Neural cell (in vitro differentiated cells): ENCODE measurements at regions not wholly inside any gene's neighbourhood (a gene's known extent, or its start where the extent isn't known, plus 50 kb on each side); places are given as distances from the start of the nearest gene placed in this dataset.

ENCODE experiments used
- H2AFZ ChIP-seq: fragments of 200-600, 300-800 bp; sonication (generic), shearing (Covaris generic); 2 replicates; pipeline ENCODE4 v1.6.0; 2014; ENCODE audit warnings: low read depth, mild to moderate bottlenecking, antibody characterized with exemption, low read length, moderate library complexity
- H3F3A ChIP-seq: fragments of 200-600 bp; shearing (Covaris generic); 2 replicates; pipeline ENCODE4 v1.6.1; 2016; ENCODE audit warnings: mild to moderate bottlenecking, moderate library complexity, mixed read lengths, antibody characterized with exemption, low read length; ENCODE audit not compliant: insufficient read depth, poor library complexity, severe bottlenecking
- H3K27ac ChIP-seq: fragments of 200-600, 300-800 bp; sonication (generic), shearing (Covaris generic); 2 replicates; pipeline ENCODE4 v1.5.1; 2014; ENCODE audit warnings: mild to moderate bottlenecking, low read length, moderate library complexity
- H3K27me3 ChIP-seq: fragments of 300-800, 200-600 bp; sonication (generic), shearing (Covaris generic); 2 replicates; pipeline ENCODE4 v1.6.0; 2014; ENCODE audit warnings: mild to moderate bottlenecking, low read depth, low read length, moderate library complexity; ENCODE audit not compliant: insufficient read depth
- H3K36me3 ChIP-seq: fragments of 300-800, 200-600 bp; sonication (generic), shearing (Covaris generic); 2 replicates; pipeline ENCODE4 v1.5.1; 2014; ENCODE audit warnings: mild to moderate bottlenecking, antibody characterized with exemption, low read length, moderate library complexity; ENCODE audit not compliant: insufficient read depth
- H3K4me2 ChIP-seq: fragments of 300-800, 200-600 bp; sonication (generic), shearing (Covaris generic); 2 replicates; pipeline ENCODE4 v1.6.0; 2014; ENCODE audit warnings: mild to moderate bottlenecking, low read length
- H3K4me3 ChIP-seq: fragments of 300-800, 200-600 bp; sonication (generic), shearing (Covaris generic); 2 replicates; pipeline ENCODE4 v1.5.1; 2014; ENCODE audit warnings: mild to moderate bottlenecking, low read length, moderate library complexity
- H3K79me2 ChIP-seq: fragments of 200-600 bp; shearing (Covaris generic); replicated peaks from 2 replicates; pipeline ENCODE4 v1.6.0; 2014; ENCODE audit warnings: mild to moderate bottlenecking, low read length, moderate library complexity; ENCODE audit not compliant: insufficient read depth
- H3K9ac ChIP-seq: fragments of 300-800, 200-600 bp; sonication (generic), shearing (Covaris generic); 2 replicates; pipeline ENCODE4 v1.6.1; 2016; ENCODE audit warnings: mild to moderate bottlenecking, low read length, mixed read lengths
- H3K9me2 ChIP-seq: fragments of 200-600 bp; shearing (Covaris generic); 2 replicates; pipeline ENCODE4 v1.6.1; 2016; ENCODE audit warnings: mild to moderate bottlenecking, low read length, mixed read lengths; ENCODE audit not compliant: insufficient read depth
- H3K9me3 ChIP-seq: fragments of 200-600, 300-800 bp; sonication (generic), shearing (Covaris generic); 2 replicates; pipeline ENCODE4 v1.6.1; 2016; ENCODE audit warnings: mild to moderate bottlenecking, mixed run types, low read length, moderate library complexity, mixed read lengths
- H4K20me1 ChIP-seq: fragments of 200-600 bp; shearing (Covaris generic); 2 replicates; pipeline ENCODE4 v1.6.1; 2016; ENCODE audit warnings: mild to moderate bottlenecking, mixed run types; ENCODE audit not compliant: insufficient read depth
- CTCF ChIP-seq: fragments of 450-650 bp; IDR thresholded peaks from 2 replicates; pipeline ENCODE4 v1.5.1; 2014; ENCODE audit warnings: antibody characterized with exemption, mild to moderate bottlenecking, moderate library complexity; ENCODE audit not compliant: poor library complexity, severe bottlenecking
- EP300 ChIP-seq: fragments of 450-650 bp; conservative IDR thresholded peaks from 2 replicates; pipeline ENCODE4 v1.6.1; 2014; ENCODE audit warnings: antibody characterized with exemption, mild to moderate bottlenecking, moderate library complexity; ENCODE audit not compliant: poor library complexity, severe bottlenecking
- EZH2 ChIP-seq: fragments of 200-600, 300-800 bp; shearing (Covaris generic), sonication (generic); IDR thresholded peaks from 2 replicates; pipeline ENCODE4 v1.6.1; 2014; ENCODE audit warnings: antibody characterized with exemption, low read length, borderline replicate concordance, mild to moderate bottlenecking; ENCODE audit not compliant: insufficient read depth, poor library complexity, severe bottlenecking
- MXI1 ChIP-seq: fragments of 450-650 bp; conservative IDR thresholded peaks from 2 replicates; pipeline ENCODE4 v1.6.1; 2014; ENCODE audit warnings: antibody characterized with exemption, mild to moderate bottlenecking; ENCODE audit not compliant: poor library complexity, severe bottlenecking
- POLR2AphosphoS5 ChIP-seq: IDR thresholded peaks from 2 replicates; pipeline ENCODE4 v1.6.1; 2012
- RAD21 ChIP-seq: fragments of 450-650 bp; conservative IDR thresholded peaks from 2 replicates; pipeline ENCODE4 v1.6.1; 2014; ENCODE audit warnings: antibody characterized with exemption, mild to moderate bottlenecking, moderate library complexity
- REST ChIP-seq: IDR thresholded peaks from 2 replicates; pipeline ENCODE4 v1.6.1; 2012; ENCODE audit warnings: borderline replicate concordance
- SMC3 ChIP-seq: fragments of 450-650 bp; conservative IDR thresholded peaks from 2 replicates; pipeline ENCODE4 v1.6.1; 2014; ENCODE audit warnings: antibody characterized with exemption, mild to moderate bottlenecking, moderate library complexity; ENCODE audit not compliant: poor library complexity
- TAF1 ChIP-seq: IDR thresholded peaks from 2 replicates; pipeline ENCODE4 v1.6.1; 2012; ENCODE audit warnings: low read depth

- Histone ChIP-seq H3K9me2 (no peaks in the 10 kb centered on the region), H3F3A (no peaks in the 10 kb centered on the region), H3K27me3 (no peaks in the 10 kb centered on the region), H2AFZ (no peak overlapping the region), H4K20me1 (no peaks in the 10 kb centered on the region), H3K27ac (no peak overlapping the region), H3K79me2 (no peaks in the 10 kb centered on the region), H3K9me3 (no peaks in the 10 kb centered on the region), H3K36me3 (no peaks in the 10 kb centered on the region), H3K4me2 (no peak overlapping the region), H3K9ac (no peak overlapping the region), H3K4me3 (no peak overlapping the region)
- no peak for TF ChIP-seq RAD21
- no peak for TF ChIP-seq MXI1
- TF ChIP-seq EP300: no peak
- no peak for TF ChIP-seq TAF1
- TF ChIP-seq CTCF: no peak
- no peak for TF ChIP-seq POLR2AphosphoS5
- no peak for TF ChIP-seq EZH2
- TF ChIP-seq REST: no peak
- no peak for TF ChIP-seq SMC3
These were observed 1607.7 kb downstream of the ARAP2 start for GRCh38 chr4:34636623-34637022.

GRCh38 chr4:34643476-34643875 is 1600.8 kb downstream of the ARAP2 start:
- no peak overlapping the region for H3K4me2 ChIP-seq
- H3K79me2 ChIP-seq: no peaks in the 10 kb centered on the region
- H3K9ac ChIP-seq: no peak overlapping the region
- no peak for TF ChIP-seq EZH2
- no peak for TF ChIP-seq RAD21
- TF ChIP-seq SMC3: no peak
- TF ChIP-seq EP300: no peak
- no peak for TF ChIP-seq TAF1
- no peak for TF ChIP-seq MXI1
- TF ChIP-seq REST: no peak
- no peak for TF ChIP-seq POLR2AphosphoS5
- TF ChIP-seq CTCF: no peak
- H3K27ac ChIP-seq: no peak overlapping the region
- H4K20me1 ChIP-seq: no peaks in the 10 kb centered on the region
- no peaks in the 10 kb centered on the region for H3K9me3 ChIP-seq
- no peak overlapping the region for H3K4me3 ChIP-seq
- no peaks in the 10 kb centered on the region for H3F3A ChIP-seq
- H3K9me2 ChIP-seq: no peaks in the 10 kb centered on the region
- H3K36me3 ChIP-seq: no peaks in the 10 kb centered on the region
- H2AFZ ChIP-seq: no peak overlapping the region
- no peaks in the 10 kb centered on the region for H3K27me3 ChIP-seq
